HG03097 (cell line): ENCODE measurements at regions not wholly inside any gene's neighbourhood (a gene's known extent, or its start where the extent isn't known, plus 50 kb on each side); places are given as distances from the start of the nearest gene placed in this dataset.
"Not testable (repeated sequence)": the region's sequence is repeated elsewhere in the genome, so short reads cannot be mapped to it uniquely, and the experiment has no call there.

Experiments
- ATAC-seq: cut with Tn5 transposase; IDR thresholded peaks from one replicate; pipeline ENCODE4 v1.9.1; 2021; ENCODE audit not compliant: unreplicated experiment, low FRiP score

- no peak for ATAC-seq
These were observed 188.3 kb downstream of the MIB1 start for GRCh38 chr18:21928925-21929324.

GRCh38 chr18:21930177-21930576 is 189.6 kb downstream of the MIB1 start:
- ATAC-seq: no peak

- ATAC-seq: no peak
These were observed 193.6 kb downstream of the MIB1 start for GRCh38 chr18:21933931-21934765.

GRCh38 chr18:21934766-21935015 is 194.1 kb downstream of the MIB1 start:
- ATAC-seq: no peak

GRCh38 chr18:21943456-21943855 is 202.9 kb downstream of the MIB1 start:
- no peak for ATAC-seq

GRCh38 chr18:21949326-21950015 is 208.9 kb downstream of the MIB1 start:
- ATAC-seq: no peak

- peak; percentile 97 for ATAC-seq
These were observed 213.4 kb upstream of the GATA6 start for GRCh38 chr18:21955757-21956652.

GRCh38 chr18:21958263-21958662 is 211.1 kb upstream of the GATA6 start:
- ATAC-seq: no peak

GRCh38 chr18:21958707-21959450 is 210.5 kb upstream of the GATA6 start:
- ATAC-seq: no peak

GRCh38 chr18:21960189-21960588 is 209.2 kb upstream of the GATA6 start:
- no peak for ATAC-seq

GRCh38 chr18:21963336-21963735 is 206.1 kb upstream of the GATA6 start:
- no peak for ATAC-seq

- no peak for ATAC-seq
These were observed 201.1 kb upstream of the GATA6 start for GRCh38 chr18:21968338-21968737.

- no peak for ATAC-seq
These were observed 197.1 kb upstream of the GATA6 start for GRCh38 chr18:21972281-21972680.

GRCh38 chr18:21975954-21976353 is 193.4 kb upstream of the GATA6 start:
- not testable (repeated sequence) for ATAC-seq

- no peak for ATAC-seq
These were observed 190.7 kb upstream of the GATA6 start for GRCh38 chr18:21978546-21979170.

GRCh38 chr18:21979171-21979560 is 190.2 kb upstream of the GATA6 start:
- no peak for ATAC-seq

- no peak for ATAC-seq
These were observed 189.6 kb upstream of the GATA6 start for GRCh38 chr18:21979759-21980158.

- no peak for ATAC-seq
These were observed 188.6 kb upstream of the GATA6 start for GRCh38 chr18:21980744-21981143.

GRCh38 chr18:21981489-21981888 is 187.9 kb upstream of the GATA6 start:
- not testable (repeated sequence) for ATAC-seq

GRCh38 chr18:21991081-21991534 is 178.3 kb upstream of the GATA6 start:
- ATAC-seq: no peak
